ENCODE measurements at regions not wholly inside any gene's neighbourhood (a gene's known extent, or its start where the extent isn't known, plus 50 kb on each side); places are given as distances from the start of the nearest gene placed in this dataset.

- TF ChIP-seq CTCF (IDR thresholded peaks at IDR 0.05; ENCODE audit: insufficient read depth, low read depth, low read length, missing control alignments): no peak
- H3K4me3 ChIP-seq (ENCODE audit: low read length): no peak overlapping the region
- no peak for DNase-seq (ENCODE audit: low read depth)
Measured at GRCh38 chr4:85414972-85415371, 60.0 kb upstream of the ARHGAP24 start.

GRCh38 chr4:85416094-85416493 lies 58.9 kb upstream of the ARHGAP24 start:
- no peak for TF ChIP-seq CTCF (IDR thresholded peaks at IDR 0.05; ENCODE audit: insufficient read depth, low read depth, low read length, missing control alignments)
- no peak overlapping the region for H3K4me3 ChIP-seq (ENCODE audit: low read length)
- peak; percentile 38 for DNase-seq (ENCODE audit: low read depth)

GRCh38 chr4:85419103-85419502 lies 55.8 kb upstream of the ARHGAP24 start:
- DNase-seq (ENCODE audit: low read depth): peak; percentile 47
- TF ChIP-seq CTCF (IDR thresholded peaks at IDR 0.05; ENCODE audit: insufficient read depth, low read depth, low read length, missing control alignments): no peak
- H3K4me3 ChIP-seq (ENCODE audit: low read length): no peak overlapping the region

GRCh38 chr4:85420831-85421230 lies 54.1 kb upstream of the ARHGAP24 start:
- TF ChIP-seq CTCF (IDR thresholded peaks at IDR 0.05; ENCODE audit: insufficient read depth, low read depth, low read length, missing control alignments): no peak
- no peak for DNase-seq (ENCODE audit: low read depth)
- H3K4me3 ChIP-seq (ENCODE audit: low read length): no peak overlapping the region

- no peak overlapping the region for H3K4me3 ChIP-seq (ENCODE audit: low read length)
- DNase-seq (ENCODE audit: low read depth): peak; percentile 64
- no peak for TF ChIP-seq CTCF (IDR thresholded peaks at IDR 0.05; ENCODE audit: insufficient read depth, low read depth, low read length, missing control alignments)
Measured at GRCh38 chr4:85423431-85423830, 51.5 kb upstream of the ARHGAP24 start.

All from epithelial cell of esophagus (primary cell).